OCI-LY1 (cell line): ENCODE measurements at regions not wholly inside any gene's neighbourhood (a gene's known extent, or its start where the extent isn't known, plus 50 kb on each side); places are given as distances from the start of the nearest gene placed in this dataset.

ENCODE experiments used
- H2AFZ ChIP-seq: fragments of 200-600 bp; sonication (generic), shearing (Covaris generic); 2 replicates; pipeline ENCODE4 v1.6.0; 2014; ENCODE audit warnings: antibody characterized with exemption, mild to moderate bottlenecking, low read length
- H3F3A ChIP-seq: fragments of 200-600 bp; sonication (generic), shearing (Covaris generic); 2 replicates; pipeline ENCODE4 v1.6.0; 2014; ENCODE audit warnings: mild to moderate bottlenecking, antibody characterized with exemption, low read length, moderate library complexity; ENCODE audit not compliant: insufficient read depth
- H3K27ac ChIP-seq: fragments of 200-600 bp; sonication (generic); 2 replicates; pipeline ENCODE4 v1.5.1; 2014; ENCODE audit warnings: low read length, mixed run types, mild to moderate bottlenecking, low read depth; ENCODE audit not compliant: poor library complexity, severe bottlenecking
- H3K27me3 ChIP-seq: fragments of 200-600 bp; sonication (generic); 2 replicates; pipeline ENCODE4 v1.6.0; 2014; ENCODE audit warnings: antibody characterized with exemption, mild to moderate bottlenecking, low read length, moderate library complexity; ENCODE audit not compliant: insufficient read depth
- H3K36me3 ChIP-seq: fragments of 200-600 bp; sonication (generic); 2 replicates; pipeline ENCODE4 v1.6.1; 2014; ENCODE audit warnings: mild to moderate bottlenecking, antibody characterized with exemption, low read length, moderate library complexity, mixed read lengths; ENCODE audit not compliant: insufficient read depth
- H3K4me1 ChIP-seq: fragments of 200-600 bp; sonication (generic); 2 replicates; pipeline ENCODE4 v1.5.1; 2014; ENCODE audit warnings: mild to moderate bottlenecking, low read length, moderate library complexity; ENCODE audit not compliant: insufficient read depth, severe bottlenecking
- H3K4me2 ChIP-seq: fragments of 200-600 bp; sonication (generic), shearing (Covaris generic); 2 replicates; pipeline ENCODE4 v1.6.1; 2014; ENCODE audit warnings: low read length
- H3K4me3 ChIP-seq: fragments of 200-600 bp; sonication (generic); 2 replicates; pipeline ENCODE4 v1.5.1; 2014; ENCODE audit warnings: low read length, low read depth, mild to moderate bottlenecking, mixed read lengths; ENCODE audit not compliant: poor library complexity, severe bottlenecking
- H3K79me2 ChIP-seq: fragments of 200-600 bp; shearing (Covaris generic); 2 replicates; pipeline ENCODE4 v1.6.1; 2016; ENCODE audit warnings: mixed run types, low read length, mixed read lengths; ENCODE audit not compliant: insufficient read depth
- H3K9ac ChIP-seq: fragments of 200-600 bp; sonication (generic), shearing (Covaris generic); 2 replicates; pipeline ENCODE4 v1.6.1; 2014; ENCODE audit warnings: mild to moderate bottlenecking, low read length, mixed read lengths
- H3K9me2 ChIP-seq: fragments of 200-600 bp; sonication (generic), shearing (Covaris generic); 2 replicates; pipeline ENCODE4 v1.6.1; 2014; ENCODE audit warnings: low read depth, mild to moderate bottlenecking, low read length, mixed read lengths
- H3K9me3 ChIP-seq: fragments of 200-600 bp; shearing (Covaris generic); 2 replicates; pipeline ENCODE4 v1.6.1; 2014; ENCODE audit warnings: low read length, mixed read lengths
- H4K20me1 ChIP-seq: fragments of 200-600 bp; sonication (generic), shearing (Covaris generic); 2 replicates; pipeline ENCODE4 v1.6.0; 2016; ENCODE audit warnings: mild to moderate bottlenecking, low read length; ENCODE audit not compliant: insufficient read depth
- EZH2 ChIP-seq: fragments of 200-600 bp; sonication (generic), shearing (Covaris generic); IDR thresholded peaks from 2 replicates; pipeline ENCODE4 v1.8.0; 2017; ENCODE audit warnings: borderline replicate concordance, mixed run types, mild to moderate bottlenecking, antibody characterized with exemption, low read length, moderate library complexity, mixed read lengths
- TF ChIP-seq, protein P1 (sequence below): fragments of 200-600 bp; sonication (generic), shearing (Covaris generic); IDR thresholded peaks from 2 replicates; pipeline ENCODE4 v1.5.1; 2017; ENCODE audit warnings: mild to moderate bottlenecking, antibody characterized with exemption, low read length, moderate library complexity, mixed read lengths

DNA sequence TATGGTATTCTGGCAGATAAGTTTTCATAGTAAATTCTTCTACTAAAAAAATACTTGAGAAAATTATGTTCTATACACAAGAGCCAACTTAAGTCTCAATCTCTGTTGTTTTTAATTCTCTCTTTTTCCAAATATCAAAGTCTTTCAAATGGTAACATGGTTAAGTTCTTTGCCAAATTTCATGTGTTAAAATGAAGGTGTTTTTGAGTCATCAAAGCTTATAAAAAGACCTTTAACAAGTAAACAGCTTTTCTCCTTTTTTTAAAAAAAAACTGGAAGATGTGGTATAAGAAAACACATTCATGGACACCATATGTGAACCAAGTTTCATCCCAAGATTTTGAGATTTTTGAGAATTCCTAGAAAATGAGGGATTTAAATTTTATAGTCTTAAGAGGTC lies 111.3 kb downstream of the FOXG1 start:
- H2AFZ ChIP-seq = no peak overlapping the region
- no peak overlapping the region for H3K4me3 ChIP-seq
- H3K9me2 ChIP-seq = no peaks in the 10 kb centered on the region
- H3K27me3 ChIP-seq = no peaks in the 10 kb centered on the region
- H3K9ac ChIP-seq = no peak overlapping the region
- no peak overlapping the region for H3K27ac ChIP-seq
- H3F3A ChIP-seq = no peaks in the 10 kb centered on the region
- H3K4me2 ChIP-seq = no peak overlapping the region
- TF ChIP-seq EZH2 = no peak
- TF ChIP-seq, protein P1, sequence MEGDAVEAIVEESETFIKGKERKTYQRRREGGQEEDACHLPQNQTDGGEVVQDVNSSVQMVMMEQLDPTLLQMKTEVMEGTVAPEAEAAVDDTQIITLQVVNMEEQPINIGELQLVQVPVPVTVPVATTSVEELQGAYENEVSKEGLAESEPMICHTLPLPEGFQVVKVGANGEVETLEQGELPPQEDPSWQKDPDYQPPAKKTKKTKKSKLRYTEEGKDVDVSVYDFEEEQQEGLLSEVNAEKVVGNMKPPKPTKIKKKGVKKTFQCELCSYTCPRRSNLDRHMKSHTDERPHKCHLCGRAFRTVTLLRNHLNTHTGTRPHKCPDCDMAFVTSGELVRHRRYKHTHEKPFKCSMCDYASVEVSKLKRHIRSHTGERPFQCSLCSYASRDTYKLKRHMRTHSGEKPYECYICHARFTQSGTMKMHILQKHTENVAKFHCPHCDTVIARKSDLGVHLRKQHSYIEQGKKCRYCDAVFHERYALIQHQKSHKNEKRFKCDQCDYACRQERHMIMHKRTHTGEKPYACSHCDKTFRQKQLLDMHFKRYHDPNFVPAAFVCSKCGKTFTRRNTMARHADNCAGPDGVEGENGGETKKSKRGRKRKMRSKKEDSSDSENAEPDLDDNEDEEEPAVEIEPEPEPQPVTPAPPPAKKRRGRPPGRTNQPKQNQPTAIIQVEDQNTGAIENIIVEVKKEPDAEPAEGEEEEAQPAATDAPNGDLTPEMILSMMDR = no peak
- no peaks in the 10 kb centered on the region for H3K4me1 ChIP-seq
- no peaks in the 10 kb centered on the region for H3K36me3 ChIP-seq
- no peaks in the 10 kb centered on the region for H3K9me3 ChIP-seq
- no peaks in the 10 kb centered on the region for H4K20me1 ChIP-seq
- no peaks in the 10 kb centered on the region for H3K79me2 ChIP-seq

DNA sequence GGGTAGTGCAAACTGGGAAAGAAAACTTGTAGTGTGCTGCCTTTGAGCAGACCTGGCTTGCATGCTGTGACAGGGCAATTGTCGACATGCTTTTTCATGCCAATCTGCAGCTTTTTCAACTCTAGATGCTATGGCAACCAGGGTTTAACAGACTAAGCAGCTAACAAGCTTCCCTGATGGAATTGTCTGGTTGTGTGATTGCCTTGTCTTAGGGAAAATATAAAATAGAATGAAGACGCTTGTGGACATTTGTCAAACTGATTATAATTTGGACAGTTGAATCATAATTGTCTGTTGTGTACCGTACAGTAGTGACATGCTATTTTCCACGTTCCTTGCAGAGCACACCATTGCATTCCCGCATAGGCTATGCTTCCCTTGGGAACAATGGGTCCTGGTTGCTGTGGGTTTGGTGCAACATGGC lies 113.0 kb downstream of the FOXG1 start:
- Histone ChIP-seq H4K20me1 (no peaks in the 10 kb centered on the region), H3K4me1 (no peaks in the 10 kb centered on the region), H3K9me3 (no peaks in the 10 kb centered on the region), H3K9me2 (no peaks in the 10 kb centered on the region), H3K27me3 (no peaks in the 10 kb centered on the region), H3K79me2 (no peaks in the 10 kb centered on the region), H3K4me2 (no peak overlapping the region), H2AFZ (no peak overlapping the region), H3K4me3 (no peak overlapping the region), H3K9ac (no peak overlapping the region), H3K36me3 (no peaks in the 10 kb centered on the region), H3F3A (no peaks in the 10 kb centered on the region), H3K27ac (no peak overlapping the region)
- TF ChIP-seq, protein P1 = no peak
- TF ChIP-seq EZH2 = no peak

DNA sequence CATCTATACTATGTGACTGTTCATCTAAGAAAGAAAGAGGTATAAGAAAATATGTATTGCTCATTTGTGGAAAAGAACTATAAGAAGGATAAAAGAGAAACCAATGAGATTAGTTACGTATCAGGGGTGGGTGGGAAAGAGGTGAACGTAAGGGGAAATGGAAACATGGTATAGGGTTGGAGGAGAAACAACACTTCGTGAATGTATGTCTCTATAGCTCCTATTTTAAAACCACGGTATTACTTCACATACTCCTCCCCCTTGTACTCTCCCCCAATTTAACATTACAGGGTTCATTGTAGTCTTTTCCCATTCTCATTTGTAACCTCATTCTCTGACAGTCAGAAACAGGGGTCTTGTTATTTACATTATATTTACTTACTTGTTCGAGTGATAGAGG lies 120.4 kb downstream of the FOXG1 start:
- Histone ChIP-seq H3F3A (no peaks in the 10 kb centered on the region), H4K20me1 (no peaks in the 10 kb centered on the region), H3K27ac (no peak overlapping the region), H3K9me2 (no peaks in the 10 kb centered on the region), H3K36me3 (no peaks in the 10 kb centered on the region), H3K4me1 (no peaks in the 10 kb centered on the region), H3K9me3 (no peaks in the 10 kb centered on the region), H3K79me2 (no peaks in the 10 kb centered on the region), H3K4me2 (no peak overlapping the region), H3K4me3 (no peak overlapping the region), H3K27me3 (no peaks in the 10 kb centered on the region), H3K9ac (no peak overlapping the region), H2AFZ (no peak overlapping the region)
- TF ChIP-seq, protein P1 = no peak
- no peak for TF ChIP-seq EZH2
